ENCODE measurements at regions not wholly inside any gene's neighbourhood (a gene's known extent, or its start where the extent isn't known, plus 50 kb on each side); places are given as distances from the start of the nearest gene placed in this dataset.

DNA sequence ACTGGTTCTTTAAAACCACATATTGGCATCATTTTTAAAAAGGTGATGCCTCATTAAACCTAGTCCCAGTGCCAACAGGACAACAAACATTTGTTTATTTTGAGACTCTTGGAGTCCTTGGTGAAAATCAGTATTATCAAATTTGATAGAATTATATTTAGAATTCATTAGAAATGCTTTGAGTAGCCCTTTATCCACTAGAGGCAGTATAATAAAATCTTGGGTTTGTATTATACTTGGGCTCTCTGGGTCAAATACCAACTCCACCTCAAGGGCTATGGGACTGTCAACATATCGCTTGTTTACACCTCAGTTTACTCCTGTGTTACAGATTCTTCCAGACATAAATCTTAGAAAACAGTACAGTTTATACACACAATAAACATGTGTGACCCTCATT lies 335.7 kb upstream of the FSTL5 start:
- TF ChIP-seq ELF4 (IDR thresholded peaks at IDR 0.05) (no peak), SP1 (IDR thresholded peaks at IDR 0.05) (no peak), SUZ12 (IDR thresholded peaks at IDR 0.05) (no peak), FOXK2 (IDR thresholded peaks at IDR 0.05) (no peak), NFRKB (IDR thresholded peaks at IDR 0.05) (no peak), ARNT (IDR thresholded peaks at IDR 0.05) (no peak), TARDBP (IDR thresholded peaks at IDR 0.05) (no peak), HDGF (IDR thresholded peaks at IDR 0.05; ENCODE audit: borderline replicate concordance) (no peak), L3MBTL2 (conservative IDR thresholded peaks at IDR 0.05) (no peak), ZNF384 (IDR thresholded peaks at IDR 0.05) (no peak), FOXM1 (IDR thresholded peaks at IDR 0.05; ENCODE audit: borderline replicate concordance) (no peak), CTBP1 (IDR thresholded peaks at IDR 0.05; ENCODE audit: borderline replicate concordance) (no peak)
